Prostate gland (tissue), 2 donors: ENCODE measurements at regions not wholly inside any gene's neighbourhood (a gene's known extent, or its start where the extent isn't known, plus 50 kb on each side); places are given as distances from the start of the nearest gene placed in this dataset.

Experiments
- POLR2AphosphoS5 ChIP-seq: sonication (generic); formaldehyde crosslinking; IDR thresholded peaks from one replicate; pipeline ENCODE4 v1.6.1; 2017; ENCODE audit warnings: antibody characterized with exemption
- TF ChIP-seq, protein P1 (sequence below), 4 experiments: fragments of 200-600 bp in 2 of 4; fragments of 450-650 bp in 2 of 4; sonication (generic) in 2 of 4; IDR thresholded peaks; 1 replicate in 3 of 4; 2 replicates in 1 of 4; pipeline ENCODE4 v1.5.1; 2016 to 2019; ENCODE audit warnings: antibody characterized with exemption in 4 of 4, mild to moderate bottlenecking in 2 of 4, moderate library complexity in 2 of 4

- TF ChIP-seq, protein P1, sequence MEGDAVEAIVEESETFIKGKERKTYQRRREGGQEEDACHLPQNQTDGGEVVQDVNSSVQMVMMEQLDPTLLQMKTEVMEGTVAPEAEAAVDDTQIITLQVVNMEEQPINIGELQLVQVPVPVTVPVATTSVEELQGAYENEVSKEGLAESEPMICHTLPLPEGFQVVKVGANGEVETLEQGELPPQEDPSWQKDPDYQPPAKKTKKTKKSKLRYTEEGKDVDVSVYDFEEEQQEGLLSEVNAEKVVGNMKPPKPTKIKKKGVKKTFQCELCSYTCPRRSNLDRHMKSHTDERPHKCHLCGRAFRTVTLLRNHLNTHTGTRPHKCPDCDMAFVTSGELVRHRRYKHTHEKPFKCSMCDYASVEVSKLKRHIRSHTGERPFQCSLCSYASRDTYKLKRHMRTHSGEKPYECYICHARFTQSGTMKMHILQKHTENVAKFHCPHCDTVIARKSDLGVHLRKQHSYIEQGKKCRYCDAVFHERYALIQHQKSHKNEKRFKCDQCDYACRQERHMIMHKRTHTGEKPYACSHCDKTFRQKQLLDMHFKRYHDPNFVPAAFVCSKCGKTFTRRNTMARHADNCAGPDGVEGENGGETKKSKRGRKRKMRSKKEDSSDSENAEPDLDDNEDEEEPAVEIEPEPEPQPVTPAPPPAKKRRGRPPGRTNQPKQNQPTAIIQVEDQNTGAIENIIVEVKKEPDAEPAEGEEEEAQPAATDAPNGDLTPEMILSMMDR (IDR thresholded peaks at IDR 0.05), result no peak
- no peak for TF ChIP-seq POLR2AphosphoS5
Measured at GRCh38 chr1:199512037-199512710, 515.3 kb upstream of the NR5A2 start.
